HG02678 (cell line): ENCODE measurements at regions not wholly inside any gene's neighbourhood (a gene's known extent, or its start where the extent isn't known, plus 50 kb on each side); places are given as distances from the start of the nearest gene placed in this dataset.

ENCODE experiments used
- ATAC-seq: cut with Tn5 transposase; IDR thresholded peaks from one replicate; pipeline ENCODE4 v1.9.1; 2021; ENCODE audit warnings: mild to moderate bottlenecking, moderate library complexity; ENCODE audit not compliant: unreplicated experiment

GRCh38 chr13:64962404-64962803, 2267.7 kb downstream of the PCDH9 start:
- no peak for ATAC-seq

GRCh38 chr13:64959276-64959675, 2270.9 kb downstream of the PCDH9 start:
- no peak for ATAC-seq

- no peak for ATAC-seq
These were observed 2272.0 kb downstream of the PCDH9 start for GRCh38 chr13:64958106-64958505.

GRCh38 chr13:64938660-64939059, 2291.5 kb downstream of the PCDH9 start:
- no peak for ATAC-seq

GRCh38 chr13:64937302-64937701, 2292.8 kb downstream of the PCDH9 start:
- ATAC-seq, result no peak

- ATAC-seq, result no peak
These were observed 2293.3 kb downstream of the PCDH9 start for GRCh38 chr13:64936879-64937278.

GRCh38 chr13:64935441-64935840, 2294.7 kb downstream of the PCDH9 start:
- no peak for ATAC-seq

- no peak for ATAC-seq
These were observed 2295.4 kb downstream of the PCDH9 start for GRCh38 chr13:64934569-64935362.

- ATAC-seq, result no peak
These were observed 2299.5 kb downstream of the PCDH9 start for GRCh38 chr13:64930636-64931035.

- peak; percentile 80 for ATAC-seq
These were observed 2301.2 kb downstream of the PCDH9 start for GRCh38 chr13:64928696-64929499.

- no peak for ATAC-seq
These were observed 2304.4 kb downstream of the PCDH9 start for GRCh38 chr13:64925727-64926126.

GRCh38 chr13:64925284-64925683, 2304.9 kb downstream of the PCDH9 start:
- no peak for ATAC-seq

- no peak for ATAC-seq
These were observed 2305.7 kb downstream of the PCDH9 start for GRCh38 chr13:64924401-64924800.

- ATAC-seq, result no peak
These were observed 2312.6 kb downstream of the PCDH9 start for GRCh38 chr13:64917566-64917965.

GRCh38 chr13:64912141-64912540, 2318.0 kb downstream of the PCDH9 start:
- ATAC-seq, result no peak

- no peak for ATAC-seq
These were observed 2320.0 kb downstream of the PCDH9 start for GRCh38 chr13:64910096-64910495.

- ATAC-seq, result no peak
These were observed 2321.0 kb downstream of the PCDH9 start for GRCh38 chr13:64909184-64909583.

- ATAC-seq, result no peak
These were observed 2330.1 kb downstream of the PCDH9 start for GRCh38 chr13:64900039-64900438.

- no peak for ATAC-seq
These were observed 2345.2 kb downstream of the PCDH9 start for GRCh38 chr13:64884976-64885375.

GRCh38 chr13:64877176-64877575, 2353.0 kb downstream of the PCDH9 start:
- ATAC-seq, result no peak

- ATAC-seq, result no peak
These were observed 2358.4 kb downstream of the PCDH9 start for GRCh38 chr13:64871742-64872141.

- no peak for ATAC-seq
These were observed 2360.6 kb downstream of the PCDH9 start for GRCh38 chr13:64869539-64869938.
